ENCODE measurements at regions not wholly inside any gene's neighbourhood (a gene's known extent, or its start where the extent isn't known, plus 50 kb on each side); places are given as distances from the start of the nearest gene placed in this dataset.
"Not testable (repeated sequence)": the region's sequence is repeated elsewhere in the genome, so short reads cannot be mapped to it uniquely, and the experiment has no call there.

GRCh38 chr1:157409927-157410326 is 142.4 kb downstream of the FCRL5 start:
- DNase-seq (ENCODE audit: low read depth in 2 of 2): no peak

- DNase-seq (ENCODE audit: low read depth in 2 of 2): no peak
Observed at GRCh38 chr1:157407917-157408525, 144.3 kb downstream of the FCRL5 start.

GRCh38 chr1:157407367-157407766 is 144.9 kb downstream of the FCRL5 start:
- DNase-seq (ENCODE audit: low read depth in 2 of 2): no peak

- DNase-seq (ENCODE audit: low read depth in 2 of 2): no peak
Observed at GRCh38 chr1:157405662-157406061, 146.7 kb downstream of the FCRL5 start.

GRCh38 chr1:157404614-157405013 is 147.7 kb downstream of the FCRL5 start:
- DNase-seq (ENCODE audit: low read depth in 2 of 2): no peak

- no peak for DNase-seq (ENCODE audit: low read depth in 2 of 2)
Observed at GRCh38 chr1:157404063-157404501, 148.2 kb downstream of the FCRL5 start.

GRCh38 chr1:157403608-157404007 is 148.7 kb downstream of the FCRL5 start:
- no peak for DNase-seq (ENCODE audit: low read depth in 2 of 2)

- peak in 1 of 2 donors; percentile 19 for DNase-seq (ENCODE audit: low read depth in 2 of 2)
Observed at GRCh38 chr1:157403203-157403602, 149.1 kb downstream of the FCRL5 start.

- no peak for DNase-seq (ENCODE audit: low read depth in 2 of 2)
Observed at GRCh38 chr1:157400766-157401165, 151.5 kb downstream of the FCRL5 start.

- DNase-seq (ENCODE audit: low read depth in 2 of 2): no peak
Observed at GRCh38 chr1:157399984-157400382, 152.3 kb downstream of the FCRL5 start.

- no peak for DNase-seq (ENCODE audit: low read depth in 2 of 2)
Observed at GRCh38 chr1:157399343-157399983, 152.9 kb downstream of the FCRL5 start.

GRCh38 chr1:157390651-157391050 is 161.7 kb downstream of the FCRL5 start:
- DNase-seq (ENCODE audit: low read depth in 2 of 2): peak; percentile 81 to 85

- DNase-seq (ENCODE audit: low read depth in 2 of 2): no peak
Observed at GRCh38 chr1:157388057-157388456, 164.3 kb downstream of the FCRL5 start.

GRCh38 chr1:157384258-157384657 is 168.1 kb downstream of the FCRL5 start:
- no peak for DNase-seq (ENCODE audit: low read depth in 2 of 2)

- DNase-seq (ENCODE audit: low read depth in 2 of 2): no peak
Observed at GRCh38 chr1:157382351-157382750, 170.0 kb downstream of the FCRL5 start.

GRCh38 chr1:157380523-157380922 is 171.8 kb downstream of the FCRL5 start:
- DNase-seq (ENCODE audit: low read depth in 2 of 2): no peak

GRCh38 chr1:157377280-157377713 is 175.0 kb downstream of the FCRL5 start:
- DNase-seq (ENCODE audit: low read depth in 2 of 2): peak; percentile 28 to 49

GRCh38 chr1:157376681-157377080 is 175.6 kb downstream of the FCRL5 start:
- no peak for DNase-seq (ENCODE audit: low read depth in 2 of 2)

- not testable (repeated sequence) for DNase-seq (ENCODE audit: low read depth in 2 of 2)
Observed at GRCh38 chr1:157372311-157372710, 180.0 kb downstream of the FCRL5 start.

- DNase-seq (ENCODE audit: low read depth in 2 of 2): no peak
Observed at GRCh38 chr1:157371826-157372225, 180.5 kb downstream of the FCRL5 start.

GRCh38 chr1:157371221-157371620 is 181.1 kb downstream of the FCRL5 start:
- DNase-seq (ENCODE audit: low read depth in 2 of 2): no peak

GRCh38 chr1:157370698-157371097 is 181.6 kb downstream of the FCRL5 start:
- DNase-seq (ENCODE audit: low read depth in 2 of 2): no peak

GRCh38 chr1:157369808-157370521 is 182.3 kb downstream of the FCRL5 start:
- peak; percentile 47 to 58 for DNase-seq (ENCODE audit: low read depth in 2 of 2)
